HG03469 (cell line): ENCODE measurements at regions not wholly inside any gene's neighbourhood (a gene's known extent, or its start where the extent isn't known, plus 50 kb on each side); places are given as distances from the start of the nearest gene placed in this dataset.

Experiments used
- ATAC-seq: cut with Tn5 transposase; IDR thresholded peaks from one replicate; pipeline ENCODE4 v1.9.1; 2021; ENCODE audit warnings: mild to moderate bottlenecking, moderate library complexity, moderate number of reproducible peaks; ENCODE audit not compliant: unreplicated experiment

GRCh38 chr22:49590851-49591445 lies 236.7 kb downstream of the BRD1 start:
- ATAC-seq, result no peak

GRCh38 chr22:49590381-49590780 lies 237.3 kb downstream of the BRD1 start:
- ATAC-seq, result no peak

GRCh38 chr22:49589811-49590210 lies 237.9 kb downstream of the BRD1 start:
- no peak for ATAC-seq

GRCh38 chr22:49589301-49589700 lies 238.4 kb downstream of the BRD1 start:
- ATAC-seq, result no peak

GRCh38 chr22:49588739-49589138 lies 238.9 kb downstream of the BRD1 start:
- no peak for ATAC-seq

GRCh38 chr22:49587987-49588386 lies 239.7 kb downstream of the BRD1 start:
- no peak for ATAC-seq

GRCh38 chr22:49587421-49587820 lies 240.3 kb downstream of the BRD1 start:
- ATAC-seq, result no peak

- ATAC-seq, result no peak
Measured at GRCh38 chr22:49586873-49587272, 240.8 kb downstream of the BRD1 start.

GRCh38 chr22:49586244-49586748 lies 241.4 kb downstream of the BRD1 start:
- no peak for ATAC-seq

- no peak for ATAC-seq
Measured at GRCh38 chr22:49585461-49586243, 242.0 kb downstream of the BRD1 start.

- ATAC-seq, result no peak
Measured at GRCh38 chr22:49583886-49584505, 243.7 kb downstream of the BRD1 start.

GRCh38 chr22:49583341-49583740 lies 244.3 kb downstream of the BRD1 start:
- no peak for ATAC-seq

GRCh38 chr22:49582678-49583077 lies 245.0 kb downstream of the BRD1 start:
- ATAC-seq, result no peak

- ATAC-seq, result no peak
Measured at GRCh38 chr22:49582181-49582580, 245.5 kb downstream of the BRD1 start.

- ATAC-seq, result no peak
Measured at GRCh38 chr22:49580024-49580423, 247.6 kb downstream of the BRD1 start.

GRCh38 chr22:49577168-49578060 lies 250.3 kb downstream of the BRD1 start:
- ATAC-seq, result no peak

- ATAC-seq, result no peak
Measured at GRCh38 chr22:49576241-49577141, 251.2 kb downstream of the BRD1 start.

GRCh38 chr22:49575703-49576081 lies 252.0 kb downstream of the BRD1 start:
- no peak for ATAC-seq

- ATAC-seq, result no peak
Measured at GRCh38 chr22:49574881-49575702, 252.6 kb downstream of the BRD1 start.
